IMR-90 (cell line): ENCODE measurements at regions not wholly inside any gene's neighbourhood (a gene's known extent, or its start where the extent isn't known, plus 50 kb on each side); places are given as distances from the start of the nearest gene placed in this dataset.

Experiments
- ATAC-seq: fragments of 200-7000 bp; cut with Tn5 transposase; 2 replicates; pipeline ENCODE4 v1.9.1; 2020; ENCODE audit warnings: low read depth, mild to moderate bottlenecking, moderate library complexity
- BruUV-seq: library from RNA; stranded (reverse); fragments of 400-500 nt; replicated peaks from 2 replicates; lab custom pipeline; 2021; lab: Mats Ljungman, UMichigan
- CTCF ChIA-PET: fragments of 300-600 bp; formaldehyde crosslinking; extraction: SDS; loops from one replicate; lab custom pipeline; 2021; ENCODE audit warnings: antibody characterized with exemption; lab: Yijun Ruan, JAX
- POLR2A ChIA-PET: fragments of 300-600 bp; sonication (Branson Sonifier 250); formaldehyde crosslinking; loops from one replicate; lab custom pipeline; 2022; ENCODE audit warnings: antibody characterized with exemption; ENCODE audit not compliant: unreplicated experiment; lab: Charles Lee
- DNase-seq: peaks from one replicate; pipeline ENCODE4 v3.0.0; 2013
- H2AFZ ChIP-seq: replicated peaks from 2 replicates; pipeline ENCODE3; 2013; ENCODE audit warnings: low read length, mild to moderate bottlenecking; ENCODE audit not compliant: poor library complexity
- H2AK5ac ChIP-seq: 2 replicates; pipeline ENCODE4 v1.6.1; 2013; ENCODE audit warnings: low read depth, low read length, inconsistent platforms
- H2AK9ac ChIP-seq: replicated peaks from 2 replicates; pipeline ENCODE3; 2013; ENCODE audit warnings: mild to moderate bottlenecking, low read depth, low read length, moderate library complexity; ENCODE audit not compliant: poor library complexity
- H2BK120ac ChIP-seq: 2 replicates; pipeline ENCODE4 v1.6.1; 2013; ENCODE audit warnings: low read depth, low read length, inconsistent platforms
- H2BK15ac ChIP-seq: 3 replicates; pipeline ENCODE4 v1.6.1; 2013; ENCODE audit warnings: low read depth, low read length, inconsistent platforms
- H2BK20ac ChIP-seq: 2 replicates; pipeline ENCODE4 v1.6.1; 2013; ENCODE audit warnings: low read depth, mild to moderate bottlenecking, inconsistent platforms, low read length, moderate library complexity
- H2BK5ac ChIP-seq: 2 replicates; pipeline ENCODE4 v1.6.1; 2013; ENCODE audit warnings: mild to moderate bottlenecking, low read depth, low read length, inconsistent platforms; ENCODE audit not compliant: poor library complexity, severe bottlenecking
- H3K14ac ChIP-seq: replicated peaks from 2 replicates; pipeline ENCODE4 v1.6.1; 2013; ENCODE audit warnings: low read depth, low read length, inconsistent platforms
- H3K18ac ChIP-seq: 2 replicates; pipeline ENCODE4 v1.6.1; 2013; ENCODE audit warnings: low read depth, low read length, control low read depth
- H3K23ac ChIP-seq: 2 replicates; pipeline ENCODE4 v1.6.1; 2013; ENCODE audit warnings: low read depth, low read length, inconsistent platforms
- H3K27ac ChIP-seq: 2 replicates; pipeline ENCODE4 v1.5.1; 2013; ENCODE audit warnings: mild to moderate bottlenecking, control low read depth, low read length; ENCODE audit not compliant: insufficient read depth
- H3K27me3 ChIP-seq: 2 replicates; pipeline ENCODE4 v1.6.1; 2013; ENCODE audit warnings: low read length; ENCODE audit not compliant: control insufficient read depth, insufficient read depth
- H3K36me3 ChIP-seq: 2 replicates; pipeline ENCODE4 v1.6.1; 2013; ENCODE audit warnings: low read length, mixed read lengths; ENCODE audit not compliant: control insufficient read depth, insufficient read depth
- H3K4ac ChIP-seq: 2 replicates; pipeline ENCODE4 v1.6.1; 2013; ENCODE audit warnings: low read depth, low read length, inconsistent platforms
- H3K4me1 ChIP-seq: 2 replicates; pipeline ENCODE4 v1.6.1; 2013; ENCODE audit warnings: low read length, mixed read lengths; ENCODE audit not compliant: control insufficient read depth, insufficient read depth
- H3K4me2 ChIP-seq: 2 replicates; pipeline ENCODE4 v1.6.1; 2013; ENCODE audit warnings: low read depth, mild to moderate bottlenecking, control low read depth, low read length, moderate library complexity
- H3K4me3 ChIP-seq: 2 replicates; pipeline ENCODE4 v1.5.1; 2013; ENCODE audit warnings: low read depth, mild to moderate bottlenecking, control low read depth, low read length, moderate library complexity; ENCODE audit not compliant: insufficient read depth
- H3K56ac ChIP-seq: 2 replicates; pipeline ENCODE4 v1.6.1; 2013; ENCODE audit warnings: low read length, inconsistent platforms; ENCODE audit not compliant: insufficient read depth; ENCODE audit errors: extremely low read depth
- H3K79me1 ChIP-seq, 2 experiments: 2 replicates each; pipeline ENCODE4 v1.6.1; 2013; ENCODE audit warnings: low read length in 2 of 2, inconsistent platforms in 1 of 2, low read depth in 1 of 2
- H3K9ac ChIP-seq: 2 replicates; pipeline ENCODE4 v1.6.1; 2013; ENCODE audit warnings: low read depth, low read length, control low read depth
- H3K9me1 ChIP-seq: 2 replicates; pipeline ENCODE4 v1.6.1; 2013; ENCODE audit warnings: low read length, inconsistent platforms; ENCODE audit not compliant: insufficient read depth
- H3K9me3 ChIP-seq: 2 replicates; pipeline ENCODE4 v1.6.1; 2013; ENCODE audit warnings: low read length; ENCODE audit not compliant: control insufficient read depth, insufficient read depth
- H4K20me1 ChIP-seq: 2 replicates; pipeline ENCODE4 v1.6.1; 2013; ENCODE audit warnings: low read length, inconsistent platforms; ENCODE audit not compliant: insufficient read depth
- H4K5ac ChIP-seq: 2 replicates; pipeline ENCODE4 v1.6.1; 2013; ENCODE audit warnings: mild to moderate bottlenecking, low read depth, low read length, control low read depth
- H4K8ac ChIP-seq, 2 experiments: 2 replicates each; pipeline ENCODE4 v1.6.1; 2013; ENCODE audit warnings: low read depth in 2 of 2, low read length in 2 of 2, control low read depth in 1 of 2, inconsistent platforms in 1 of 2
- H4K91ac ChIP-seq: 2 replicates; pipeline ENCODE4 v1.6.1; 2013; ENCODE audit warnings: low read depth, low read length, inconsistent platforms; ENCODE audit not compliant: insufficient read depth
- BHLHE40 ChIP-seq: fragments of 150-350 bp; IDR thresholded peaks from 2 replicates; pipeline ENCODE4 v1.6.1; 2016; ENCODE audit warnings: mild to moderate bottlenecking, low read depth, low read length
- CEBPB ChIP-seq: IDR thresholded peaks from 2 replicates; pipeline ENCODE4 v1.6.1; 2012; ENCODE audit warnings: low read depth, low read length, improper control_type of control experiment
- CHD1 ChIP-seq: IDR thresholded peaks from 2 replicates; pipeline ENCODE4 v1.6.1; 2012; ENCODE audit warnings: low read depth, low read length, improper control_type of control experiment
- ELK1 ChIP-seq: fragments of 150-350 bp; IDR thresholded peaks from 2 replicates; pipeline ENCODE4 v1.6.1; 2016; ENCODE audit warnings: low read depth, mild to moderate bottlenecking, low read length, moderate library complexity, borderline replicate concordance
- FOS ChIP-seq: fragments of 150-350 bp; IDR thresholded peaks from 2 replicates; pipeline ENCODE4 v1.6.1; 2016; ENCODE audit warnings: low read depth, low read length
- MAFK ChIP-seq: IDR thresholded peaks from 2 replicates; pipeline ENCODE4 v1.6.1; 2012; ENCODE audit warnings: low read depth, low read length, improper control_type of control experiment
- MXI1 ChIP-seq: IDR thresholded peaks from 2 replicates; pipeline ENCODE4 v1.6.1; 2012; ENCODE audit warnings: low read depth, mild to moderate bottlenecking, low read length, moderate library complexity, borderline replicate concordance
- NFE2L2 ChIP-seq: fragments of 150-350 bp; IDR thresholded peaks from 2 replicates; pipeline ENCODE4 v1.6.1; 2016; ENCODE audit warnings: low read depth, mild to moderate bottlenecking, low read length
- POLR2A ChIP-seq: IDR thresholded peaks from 2 replicates; pipeline ENCODE4 v1.6.1; 2012; ENCODE audit warnings: mild to moderate bottlenecking, low read depth, low read length
- RAD21 ChIP-seq: IDR thresholded peaks from 2 replicates; pipeline ENCODE4 v1.6.1; 2012; ENCODE audit warnings: low read length, improper control_type of control experiment
- RCOR1 ChIP-seq: IDR thresholded peaks from 2 replicates; pipeline ENCODE4 v1.6.1; 2012; ENCODE audit warnings: mild to moderate bottlenecking, low read length, improper control_type of control experiment; ENCODE audit not compliant: insufficient replicate concordance
- RFX5 ChIP-seq: IDR thresholded peaks from 2 replicates; pipeline ENCODE4 v1.8.0; 2012; ENCODE audit warnings: low read depth, mild to moderate bottlenecking, low read length, moderate library complexity
- SMC3 ChIP-seq: fragments of 150-350 bp; IDR thresholded peaks from 2 replicates; pipeline ENCODE4 v1.6.1; 2016; ENCODE audit warnings: low read depth, mild to moderate bottlenecking, antibody characterized with exemption, low read length, moderate library complexity
- USF2 ChIP-seq: fragments of 150-350 bp; IDR thresholded peaks from 2 replicates; pipeline ENCODE4 v1.6.1; 2017; ENCODE audit warnings: mild to moderate bottlenecking, antibody characterized with exemption, low read length, low read depth
- WGBS, 2 experiments: methylation state at CpG; one replicate each; pipeline versions ENCODE4 v1.1.5 to v1.1.7; 2013; ENCODE audit warnings: missing lambda C conversion rate in 2 of 2; ENCODE audit not compliant: insufficient read length in 1 of 2; ENCODE audit errors: extremely low coverage in 2 of 2; 5-methylcytosine and 5-hydroxymethylcytosine counted together
- dilution Hi-C: fragments of 300-500 bp; cut with HindIII; formaldehyde crosslinking; loops from one replicate; pipeline ENCODE4 v1.14.3; 2018; ENCODE audit warnings: low sequenced_read_pairs; ENCODE audit not compliant: unreplicated experiment
- in situ Hi-C: fragments of 300-500 bp; cut with MboI; formaldehyde crosslinking; loops from 3 replicates; pipeline ENCODE4 v1.14.3; 2019; ENCODE audit warnings: low sequenced_read_pairs, inconsistent platforms, mixed read lengths
- intact Hi-C: fragments of 100-400 bp; cut with micrococcal nuclease; formaldehyde crosslinking; loops from 2 replicates; pipeline ENCODE4 v1.10.0; 2022

GRCh38 chr3:81293156-81293555 is 468.3 kb downstream of the GBE1 start:
- POLR2A ChIA-PET = no interaction called here
- TF ChIP-seq RFX5 = no peak
- TF ChIP-seq CEBPB = no peak
- TF ChIP-seq MAFK = no peak
- no peak for TF ChIP-seq POLR2A
- no peak for TF ChIP-seq FOS
- TF ChIP-seq MXI1 = no peak
- TF ChIP-seq ELK1 = no peak
- no peak for TF ChIP-seq CHD1
- no peak for TF ChIP-seq SMC3
- TF ChIP-seq USF2 = no peak
- TF ChIP-seq NFE2L2 = no peak
- no peak for TF ChIP-seq RCOR1
- TF ChIP-seq RAD21 = no peak
- TF ChIP-seq BHLHE40 = no peak

More at GRCh38 chr3:81293156-81293555, 468.3 kb downstream of the GBE1 start:
- no TSS peak for BruUV-seq
- H3K36me3 ChIP-seq = no peaks in the 10 kb centered on the region
- no peak overlapping the region for H2AFZ ChIP-seq
- no peak overlapping the region for H3K14ac ChIP-seq
- no peak overlapping the region for H4K5ac ChIP-seq
- no CpG with 5 or more reads among the region's 3 CpGs for WGBS, 2 experiments
- CTCF ChIA-PET = no interaction called here
- H2AK9ac ChIP-seq = no peak overlapping the region
- no peaks in the 10 kb centered on the region for H3K4me1 ChIP-seq
- no peak overlapping the region for H3K23ac ChIP-seq
- H3K4me2 ChIP-seq = no peak overlapping the region
- no peaks in the 10 kb centered on the region for H3K79me1 ChIP-seq
- H3K4me3 ChIP-seq = no peak overlapping the region
- H2BK120ac ChIP-seq = no peak overlapping the region
- H2BK20ac ChIP-seq = no peak overlapping the region
- H3K27ac ChIP-seq = no peak overlapping the region
- H3K9ac ChIP-seq = no peak overlapping the region
- H4K8ac ChIP-seq = no peak overlapping the region
- H2BK5ac ChIP-seq = no peak overlapping the region
- intact Hi-C loops (no loop called here), dilution Hi-C loops (no loop called here), in situ Hi-C loops (no loop called here)
- DNase-seq (no peak), ATAC-seq (no peak)
- no peaks in the 10 kb centered on the region for H3K9me1 ChIP-seq
- H3K4ac ChIP-seq = no peak overlapping the region
- H2AK5ac ChIP-seq = no peak overlapping the region
- H2BK15ac ChIP-seq = no peak overlapping the region
- no peaks in the 10 kb centered on the region for H3K9me3 ChIP-seq
- H4K20me1 ChIP-seq = no peaks in the 10 kb centered on the region
- no peak overlapping the region for H3K18ac ChIP-seq
- H4K91ac ChIP-seq = no peak overlapping the region
- H3K27me3 ChIP-seq = no peaks in the 10 kb centered on the region
- H3K56ac ChIP-seq = no peak overlapping the region
